Tibial nerve (tissue), 4 donors: ENCODE measurements at regions not wholly inside any gene's neighbourhood (a gene's known extent, or its start where the extent isn't known, plus 50 kb on each side); places are given as distances from the start of the nearest gene placed in this dataset.

Experiments used
- EP300 ChIP-seq, 2 donors: sonication (generic); formaldehyde crosslinking; IDR thresholded peaks; one replicate each; pipeline ENCODE4 v1.6.1; 2017; ENCODE audit warnings: antibody characterized with exemption in 2 of 2, mild to moderate bottlenecking in 1 of 2
- POLR2A ChIP-seq, 2 donors: fragments of 450-650 bp; IDR thresholded peaks; one replicate each; pipeline ENCODE4 v1.6.1; 2017; ENCODE audit warnings: antibody characterized with exemption in 2 of 2, mild to moderate bottlenecking in 2 of 2, moderate library complexity in 2 of 2
- TF ChIP-seq, protein P1 (sequence below), 5 experiments: fragments of 200-600 bp in 3 of 5; fragments of 450-650 bp in 2 of 5; sonication (generic) in 3 of 5; IDR thresholded peaks; one replicate each; pipeline ENCODE4 v1.5.1; 2016 to 2019; ENCODE audit warnings: antibody characterized with exemption in 5 of 5, mild to moderate bottlenecking in 3 of 5, moderate library complexity in 2 of 5

DNA sequence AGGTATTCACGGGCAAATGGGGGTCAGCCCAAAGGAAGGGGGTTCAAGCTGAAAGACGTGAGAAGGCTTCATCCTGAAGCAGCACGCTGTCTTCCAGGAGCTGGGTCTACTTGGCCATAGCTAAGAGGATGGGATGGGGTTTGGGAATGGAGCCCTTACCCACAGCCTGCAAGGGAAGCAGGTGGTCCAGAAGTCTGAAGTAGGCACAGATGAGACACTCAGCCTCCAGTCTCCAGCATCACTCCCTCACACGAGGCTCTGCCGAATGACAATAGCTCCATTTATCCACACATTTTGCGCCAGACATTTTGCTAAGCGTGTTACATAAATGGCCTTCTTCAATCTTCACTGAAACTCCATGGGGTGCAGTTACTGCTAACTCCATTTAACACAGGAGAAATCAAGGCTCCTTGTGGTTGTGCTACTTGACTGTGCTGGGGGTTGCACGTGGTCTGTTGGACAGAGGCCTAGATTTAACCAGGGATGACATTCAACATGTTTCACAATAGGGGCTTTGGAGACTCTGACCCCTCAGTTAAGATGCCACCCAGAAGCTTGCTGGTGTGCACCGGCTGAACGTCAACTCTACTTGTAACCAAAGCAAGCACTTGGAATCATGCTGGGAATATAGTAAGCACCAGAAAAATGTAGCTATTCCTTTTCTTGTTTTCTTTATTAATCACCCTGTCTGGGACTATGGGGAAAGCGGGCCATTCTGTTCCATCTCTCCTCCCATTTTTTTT lies 85.3 kb downstream of the FAM241B start:
- TF ChIP-seq POLR2A (IDR thresholded peaks at IDR 0.05) (no peak), EP300 (IDR thresholded peaks at IDR 0.05) (no peak)
- TF ChIP-seq, protein P1, sequence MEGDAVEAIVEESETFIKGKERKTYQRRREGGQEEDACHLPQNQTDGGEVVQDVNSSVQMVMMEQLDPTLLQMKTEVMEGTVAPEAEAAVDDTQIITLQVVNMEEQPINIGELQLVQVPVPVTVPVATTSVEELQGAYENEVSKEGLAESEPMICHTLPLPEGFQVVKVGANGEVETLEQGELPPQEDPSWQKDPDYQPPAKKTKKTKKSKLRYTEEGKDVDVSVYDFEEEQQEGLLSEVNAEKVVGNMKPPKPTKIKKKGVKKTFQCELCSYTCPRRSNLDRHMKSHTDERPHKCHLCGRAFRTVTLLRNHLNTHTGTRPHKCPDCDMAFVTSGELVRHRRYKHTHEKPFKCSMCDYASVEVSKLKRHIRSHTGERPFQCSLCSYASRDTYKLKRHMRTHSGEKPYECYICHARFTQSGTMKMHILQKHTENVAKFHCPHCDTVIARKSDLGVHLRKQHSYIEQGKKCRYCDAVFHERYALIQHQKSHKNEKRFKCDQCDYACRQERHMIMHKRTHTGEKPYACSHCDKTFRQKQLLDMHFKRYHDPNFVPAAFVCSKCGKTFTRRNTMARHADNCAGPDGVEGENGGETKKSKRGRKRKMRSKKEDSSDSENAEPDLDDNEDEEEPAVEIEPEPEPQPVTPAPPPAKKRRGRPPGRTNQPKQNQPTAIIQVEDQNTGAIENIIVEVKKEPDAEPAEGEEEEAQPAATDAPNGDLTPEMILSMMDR (IDR thresholded peaks at IDR 0.05): no peak
